ENCODE measurements at regions not wholly inside any gene's neighbourhood (a gene's known extent, or its start where the extent isn't known, plus 50 kb on each side); places are given as distances from the start of the nearest gene placed in this dataset.

DNA sequence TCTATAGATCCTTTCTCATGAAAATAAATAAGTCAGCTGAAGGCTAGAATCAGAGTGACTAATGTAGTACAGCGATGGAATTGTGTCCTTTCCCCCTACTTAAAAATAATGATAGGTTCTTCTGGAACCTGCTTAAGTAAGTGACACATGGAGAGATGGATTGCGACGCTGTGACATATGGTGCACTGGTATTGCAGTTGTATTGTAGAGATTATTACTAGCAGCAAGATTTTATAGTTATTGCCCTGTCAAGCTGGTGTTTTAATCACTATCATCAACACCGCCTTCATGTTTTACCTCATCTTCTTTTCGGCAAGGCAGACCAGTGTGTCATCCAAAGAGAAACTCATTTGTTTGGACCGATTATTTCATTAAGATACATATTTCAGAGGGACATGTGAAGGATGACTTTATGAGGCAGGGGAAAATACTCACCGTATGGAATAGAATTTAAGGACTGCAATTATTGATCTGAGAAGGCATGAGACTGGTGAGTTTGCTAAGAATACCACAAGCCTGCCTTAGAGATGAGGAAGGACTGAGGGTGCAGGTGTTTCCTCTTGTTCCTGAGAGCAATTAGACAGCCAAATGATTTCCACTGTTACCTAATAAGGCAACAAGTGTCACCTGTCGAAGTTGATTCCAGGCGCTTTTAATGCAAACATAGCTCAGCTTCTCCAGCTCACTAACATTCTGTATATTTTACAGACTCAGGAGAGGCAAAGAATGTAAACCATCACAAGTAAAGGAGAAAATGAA is 1855.5 kb downstream of the MAT2B start:
- 35 to 50% (median 46%) methylated on average over 9 of the region's 9 CpGs for WGBS, 5 donors

GRCh38 chr5:165370233-165370632 is 1864.8 kb downstream of the MAT2B start:
- Histone ChIP-seq H3K4me1 (no peaks in the 10 kb centered on the region), H3K36me3 (no peaks in the 10 kb centered on the region), H3K9me3 (no peaks in the 10 kb centered on the region), H3K4me3 (no peak overlapping the region), H3K27ac (no peak overlapping the region), H3K27me3 (replicated peaks in 1 of 7) (no peaks in the 10 kb centered on the region)
- TF ChIP-seq POLR2A (IDR thresholded peaks at IDR 0.05) (no peak), POLR2AphosphoS5 (IDR thresholded peaks at IDR 0.05) (no peak)
- TF ChIP-seq, protein P1, sequence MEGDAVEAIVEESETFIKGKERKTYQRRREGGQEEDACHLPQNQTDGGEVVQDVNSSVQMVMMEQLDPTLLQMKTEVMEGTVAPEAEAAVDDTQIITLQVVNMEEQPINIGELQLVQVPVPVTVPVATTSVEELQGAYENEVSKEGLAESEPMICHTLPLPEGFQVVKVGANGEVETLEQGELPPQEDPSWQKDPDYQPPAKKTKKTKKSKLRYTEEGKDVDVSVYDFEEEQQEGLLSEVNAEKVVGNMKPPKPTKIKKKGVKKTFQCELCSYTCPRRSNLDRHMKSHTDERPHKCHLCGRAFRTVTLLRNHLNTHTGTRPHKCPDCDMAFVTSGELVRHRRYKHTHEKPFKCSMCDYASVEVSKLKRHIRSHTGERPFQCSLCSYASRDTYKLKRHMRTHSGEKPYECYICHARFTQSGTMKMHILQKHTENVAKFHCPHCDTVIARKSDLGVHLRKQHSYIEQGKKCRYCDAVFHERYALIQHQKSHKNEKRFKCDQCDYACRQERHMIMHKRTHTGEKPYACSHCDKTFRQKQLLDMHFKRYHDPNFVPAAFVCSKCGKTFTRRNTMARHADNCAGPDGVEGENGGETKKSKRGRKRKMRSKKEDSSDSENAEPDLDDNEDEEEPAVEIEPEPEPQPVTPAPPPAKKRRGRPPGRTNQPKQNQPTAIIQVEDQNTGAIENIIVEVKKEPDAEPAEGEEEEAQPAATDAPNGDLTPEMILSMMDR (IDR thresholded peaks at IDR 0.05 in 8 of 11, conservative IDR thresholded peaks at IDR 0.05 in 3 of 11): no peak
- 87 to 95% (median 92%) methylated on average over 4 of the region's 4 CpGs for WGBS, 5 donors
- intact Hi-C loops (cut with DNase I; ENCODE audit: low total_unique reads): no loop called here
- DNase-seq: no peak

More for the DNA sequence above, 1855.5 kb downstream of the MAT2B start:
- Histone ChIP-seq H3K4me3 (no peak overlapping the region), H3K36me3 (no peaks in the 10 kb centered on the region), H3K27ac (no peak overlapping the region), H3K9me3 (no peaks in the 10 kb centered on the region), H3K4me1 (no peaks in the 10 kb centered on the region), H3K27me3 (replicated peaks in 1 of 7) (no peaks in the 10 kb centered on the region)
- DNase-seq: no peak
- no peak for TF ChIP-seq POLR2A (IDR thresholded peaks at IDR 0.05)
- TF ChIP-seq, protein P1 (IDR thresholded peaks at IDR 0.05 in 8 of 11, conservative IDR thresholded peaks at IDR 0.05 in 3 of 11): no peak
- no peak for TF ChIP-seq POLR2AphosphoS5 (IDR thresholded peaks at IDR 0.05)
- intact Hi-C loops (cut with DNase I; ENCODE audit: low total_unique reads): no loop called here

DNA sequence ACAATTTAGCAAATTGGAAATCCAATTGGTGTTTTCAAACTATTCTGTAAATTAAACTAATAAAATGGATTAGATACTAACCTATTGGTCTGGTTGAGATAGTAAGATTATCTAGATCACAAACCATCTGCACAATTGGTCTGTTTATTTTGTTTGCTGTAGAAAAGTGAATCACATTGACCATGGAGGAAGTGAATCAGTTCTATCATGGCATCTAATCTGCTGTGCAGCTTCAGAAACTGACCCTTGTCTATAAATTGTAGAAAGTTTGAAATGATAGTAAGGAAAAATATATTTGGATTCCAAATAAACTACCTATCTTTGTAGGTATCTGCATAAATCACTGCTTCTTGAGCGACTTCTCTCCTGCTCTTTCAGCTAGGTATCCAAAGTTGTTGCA is 1865.4 kb downstream of the MAT2B start:
- Histone ChIP-seq H3K9me3 (no peaks in the 10 kb centered on the region), H3K4me3 (no peak overlapping the region), H3K4me1 (no peaks in the 10 kb centered on the region), H3K27me3 (replicated peaks in 1 of 7) (no peaks in the 10 kb centered on the region), H3K27ac (no peak overlapping the region), H3K36me3 (no peaks in the 10 kb centered on the region)
- 78 to 90% (median 84%) methylated on average over 1 of the region's 1 CpG for WGBS, 5 donors
- TF ChIP-seq POLR2A (IDR thresholded peaks at IDR 0.05) (no peak), POLR2AphosphoS5 (IDR thresholded peaks at IDR 0.05) (no peak)
- TF ChIP-seq, protein P1 (IDR thresholded peaks at IDR 0.05 in 8 of 11, conservative IDR thresholded peaks at IDR 0.05 in 3 of 11): no peak
- no peak for DNase-seq
- intact Hi-C loops (cut with DNase I; ENCODE audit: low total_unique reads): no loop called here

DNA sequence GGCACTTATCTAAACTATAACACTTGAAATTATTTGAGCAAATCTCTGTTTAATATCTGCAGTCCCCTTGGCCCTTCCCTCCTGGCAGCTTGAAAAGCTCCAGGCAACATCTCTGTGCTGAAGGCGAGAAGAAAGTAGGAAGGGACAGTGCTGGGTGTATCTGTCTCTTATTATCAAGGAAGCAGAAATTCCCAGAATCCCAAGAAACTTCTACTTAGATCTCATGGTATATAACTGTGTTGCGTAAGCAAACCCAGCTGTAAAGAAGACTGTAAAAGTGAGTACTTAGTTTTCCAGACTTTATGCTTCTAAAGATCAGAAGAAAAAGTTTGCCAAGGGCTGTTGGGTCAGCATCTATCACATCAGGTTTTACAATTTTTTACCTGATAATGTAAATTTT is 1869.8 kb downstream of the MAT2B start:
- TF ChIP-seq, protein P1 (IDR thresholded peaks at IDR 0.05 in 8 of 11, conservative IDR thresholded peaks at IDR 0.05 in 3 of 11): no peak
- H3K36me3 ChIP-seq: no peaks in the 10 kb centered on the region
- H3K4me1 ChIP-seq: no peaks in the 10 kb centered on the region
- H3K27me3 ChIP-seq (replicated peaks in 1 of 7): no peaks in the 10 kb centered on the region
- no peak for DNase-seq
- no peak overlapping the region for H3K27ac ChIP-seq
- peaks cover 0 to 6% (median 0%) of the 10 kb centered on the region in 8 donors for H3K9me3 ChIP-seq
- H3K4me3 ChIP-seq: no peak overlapping the region
- WGBS, 5 donors: 86 to 92% (median 89%) methylated on average over 2 of the region's 2 CpGs
- intact Hi-C loops (cut with DNase I; ENCODE audit: low total_unique reads): no loop called here
